ENCODE measurements at regions not wholly inside any gene's neighbourhood (a gene's known extent, or its start where the extent isn't known, plus 50 kb on each side); places are given as distances from the start of the nearest gene placed in this dataset.

DNA sequence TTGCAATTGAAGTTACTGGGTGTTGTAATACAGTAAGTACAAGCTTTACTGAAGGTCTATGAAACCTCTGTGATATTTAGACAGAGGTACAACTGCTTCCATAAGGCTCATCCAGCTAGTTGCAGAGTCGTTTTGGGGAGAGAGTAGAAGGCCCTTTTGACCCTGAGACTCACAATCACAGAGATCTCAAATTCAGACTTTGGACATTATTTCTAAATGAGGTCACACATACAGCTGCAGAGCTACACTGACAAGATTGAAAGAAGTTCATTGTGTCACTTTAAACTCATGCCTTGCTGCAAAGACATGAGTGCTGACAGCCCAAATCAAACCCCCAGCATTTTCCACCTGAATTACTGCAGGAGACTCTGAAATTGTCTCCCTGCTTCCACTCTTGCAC lies 205.9 kb upstream of the TMEM161B start:
- TF ChIP-seq, protein P1, sequence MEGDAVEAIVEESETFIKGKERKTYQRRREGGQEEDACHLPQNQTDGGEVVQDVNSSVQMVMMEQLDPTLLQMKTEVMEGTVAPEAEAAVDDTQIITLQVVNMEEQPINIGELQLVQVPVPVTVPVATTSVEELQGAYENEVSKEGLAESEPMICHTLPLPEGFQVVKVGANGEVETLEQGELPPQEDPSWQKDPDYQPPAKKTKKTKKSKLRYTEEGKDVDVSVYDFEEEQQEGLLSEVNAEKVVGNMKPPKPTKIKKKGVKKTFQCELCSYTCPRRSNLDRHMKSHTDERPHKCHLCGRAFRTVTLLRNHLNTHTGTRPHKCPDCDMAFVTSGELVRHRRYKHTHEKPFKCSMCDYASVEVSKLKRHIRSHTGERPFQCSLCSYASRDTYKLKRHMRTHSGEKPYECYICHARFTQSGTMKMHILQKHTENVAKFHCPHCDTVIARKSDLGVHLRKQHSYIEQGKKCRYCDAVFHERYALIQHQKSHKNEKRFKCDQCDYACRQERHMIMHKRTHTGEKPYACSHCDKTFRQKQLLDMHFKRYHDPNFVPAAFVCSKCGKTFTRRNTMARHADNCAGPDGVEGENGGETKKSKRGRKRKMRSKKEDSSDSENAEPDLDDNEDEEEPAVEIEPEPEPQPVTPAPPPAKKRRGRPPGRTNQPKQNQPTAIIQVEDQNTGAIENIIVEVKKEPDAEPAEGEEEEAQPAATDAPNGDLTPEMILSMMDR (IDR thresholded peaks at IDR 0.05) = no peak
- TF ChIP-seq POLR2A (IDR thresholded peaks at IDR 0.05) = no peak
